Ovary (tissue), 3 donors: ENCODE measurements at regions not wholly inside any gene's neighbourhood (a gene's known extent, or its start where the extent isn't known, plus 50 kb on each side); places are given as distances from the start of the nearest gene placed in this dataset.

Experiments used
- CTCF ChIP-seq, 3 donors: fragments of 450-650 bp in 2 of 3; fragments of 200-600 bp in 1 of 3; IDR thresholded peaks; one replicate each; pipeline versions ENCODE4 v1.5.1 to v1.8.0; 2016 to 2022; ENCODE audit warnings: antibody characterized with exemption in 3 of 3, mild to moderate bottlenecking in 1 of 3
- EP300 ChIP-seq: sonication (generic); formaldehyde crosslinking; IDR thresholded peaks from one replicate; pipeline ENCODE4 v1.6.1; 2017; ENCODE audit warnings: antibody characterized with exemption
- POLR2A ChIP-seq: fragments of 450-650 bp; IDR thresholded peaks from one replicate; pipeline ENCODE4 v1.6.1; 2017; ENCODE audit warnings: antibody characterized with exemption, mild to moderate bottlenecking, moderate library complexity
- donor health status: DM: no; HTN: no; CAD: no.

DNA sequence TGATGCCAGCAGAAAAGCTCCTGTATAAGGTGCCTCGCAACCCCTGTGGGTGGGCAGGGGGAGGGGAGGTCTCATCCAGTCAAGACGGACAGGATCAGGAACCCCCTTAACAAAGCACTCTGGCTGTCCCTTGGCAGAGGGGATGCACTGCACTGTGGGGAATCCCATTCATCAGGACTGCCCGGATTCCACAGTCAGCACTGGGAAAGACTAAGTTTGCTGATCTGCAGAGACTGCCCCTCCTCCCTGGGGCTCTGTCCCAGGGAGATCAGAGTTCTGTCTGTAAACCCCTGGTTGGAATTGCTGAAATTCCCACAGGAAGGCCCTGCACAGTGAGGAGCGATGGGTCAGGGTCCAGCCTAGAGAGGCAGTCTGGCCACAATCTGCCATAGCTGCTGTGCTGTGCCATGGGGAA lies 149.5 kb upstream of the RBBP8 start:
- no peak for TF ChIP-seq POLR2A
- no peak for TF ChIP-seq CTCF (IDR thresholded peaks at IDR 0.05)
- TF ChIP-seq EP300, result no peak
